Naive thymus-derived CD4-positive, alpha-beta T cell (primary cell): ENCODE measurements at regions not wholly inside any gene's neighbourhood (a gene's known extent, or its start where the extent isn't known, plus 50 kb on each side); places are given as distances from the start of the nearest gene placed in this dataset.

Experiments
- ATAC-seq: fragments of 150-1000 bp; cut with Tn5 transposase; 2 replicates; pipeline ENCODE4 v1.10.0; 2021; ENCODE audit warnings: mild to moderate bottlenecking, moderate library complexity
- CTCF ChIA-PET: fragments of 350-600 bp; sonication (Branson Sonifier 250); formaldehyde crosslinking; loops from one replicate; lab custom pipeline; 2021; ENCODE audit warnings: antibody characterized with exemption; lab: Charles Lee
- POLR2A ChIA-PET: fragments of 350-600 bp; sonication (Branson Sonifier 250); formaldehyde crosslinking; loops from one replicate; lab custom pipeline; 2021; ENCODE audit warnings: antibody characterized with exemption, inconsistent platforms; lab: Charles Lee
- DNase-seq, 9 donors: peaks; one replicate each; pipeline versions ENCODE4 v3.0.0 to v3.0.0-alpha.2; 2020 to 2022; ENCODE audit warnings: mixed read lengths in 1 of 9
- H3K27ac ChIP-seq: one replicate; pipeline ENCODE4 v1.7.0; 2013; ENCODE audit warnings: mild to moderate bottlenecking, low read depth, low read length, moderate library complexity
- H3K27me3 ChIP-seq, 2 donors: one replicate each; pipeline ENCODE4 v1.7.0; 2013; ENCODE audit warnings: low read length in 2 of 2, mild to moderate bottlenecking in 2 of 2, moderate library complexity in 2 of 2; ENCODE audit not compliant: control insufficient read depth in 2 of 2, insufficient read depth in 2 of 2
- H3K36me3 ChIP-seq, 3 experiments: 1 replicate in 2 of 3; 2 replicates in 1 of 3; pipeline ENCODE4 v1.7.0; 2013; ENCODE audit warnings: low read length in 3 of 3, mild to moderate bottlenecking in 3 of 3, moderate library complexity in 1 of 3; ENCODE audit not compliant: insufficient read depth in 3 of 3, control insufficient read depth in 2 of 3
- H3K4me1 ChIP-seq, 2 donors: one replicate each; pipeline ENCODE4 v1.7.0; 2013; ENCODE audit warnings: low read length in 2 of 2, mild to moderate bottlenecking in 2 of 2, moderate library complexity in 1 of 2; ENCODE audit not compliant: control insufficient read depth in 2 of 2, insufficient read depth in 2 of 2
- H3K4me3 ChIP-seq: 2 replicates; pipeline ENCODE4 v1.7.0; 2013; ENCODE audit warnings: mild to moderate bottlenecking, low read length
- H3K9me3 ChIP-seq, 3 experiments: 1 replicate in 2 of 3; 2 replicates in 1 of 3; pipeline ENCODE4 v1.7.0; 2013; ENCODE audit warnings: low read length in 3 of 3; ENCODE audit not compliant: control insufficient read depth in 2 of 3
- H3K27ac Mint-ChIP-seq, 9 donors: one replicate each; pipeline ENCODE4 v1.8.0; 2020 to 2022; ENCODE audit warnings: mixed read lengths in 9 of 9, mild to moderate bottlenecking in 8 of 9, moderate library complexity in 5 of 9, inconsistent platforms in 2 of 9
- H3K27me3 Mint-ChIP-seq, 5 donors: one replicate each; pipeline ENCODE4 v1.8.0; 2021 to 2022; ENCODE audit warnings: mixed read lengths in 5 of 5, mild to moderate bottlenecking in 1 of 5
- H3K36me3 Mint-ChIP-seq, 5 donors: one replicate each; pipeline ENCODE4 v1.8.0; 2020 to 2022; ENCODE audit warnings: mixed read lengths in 5 of 5, mild to moderate bottlenecking in 3 of 5, inconsistent platforms in 1 of 5
- H3K4me1 Mint-ChIP-seq, 7 donors: one replicate each; pipeline ENCODE4 v1.8.0; 2020 to 2022; ENCODE audit warnings: mixed read lengths in 7 of 7, mild to moderate bottlenecking in 3 of 7, inconsistent platforms in 1 of 7
- H3K4me3 Mint-ChIP-seq, 10 donors: one replicate each; pipeline ENCODE4 v1.8.0; 2020 to 2022; ENCODE audit warnings: mild to moderate bottlenecking in 10 of 10, mixed read lengths in 10 of 10, moderate library complexity in 6 of 10, inconsistent platforms in 2 of 10
- H3K9me3 Mint-ChIP-seq, 11 donors: one replicate each; pipeline ENCODE4 v1.8.0; 2020 to 2022; ENCODE audit warnings: mixed read lengths in 11 of 11, mild to moderate bottlenecking in 4 of 11, inconsistent platforms in 1 of 11, moderate library complexity in 1 of 11
- intact Hi-C, 2 donors: fragments of 100-400 bp; cut with micrococcal nuclease; formaldehyde crosslinking; loops; one replicate each; pipeline ENCODE4 v1.15.1; 2023

- CTCF ChIA-PET: no interaction called here
- H3K27me3 Mint-ChIP-seq: peaks cover 0 to 24% (median 7%) of the 10 kb centered on the region in 5 donors
- DNase-seq (no peak), ATAC-seq (no peak)
- Histone ChIP-seq H3K36me3 (no peaks in the 10 kb centered on the region), H3K4me1 (no peaks in the 10 kb centered on the region), H3K9me3 (no peaks in the 10 kb centered on the region), H3K27me3 (no peaks in the 10 kb centered on the region), H3K4me3 (no peak overlapping the region), H3K27ac (no peak overlapping the region)
- no peak overlapping the region for H3K4me3 Mint-ChIP-seq
- intact Hi-C loops: no loop called here
- no peaks in the 10 kb centered on the region for H3K36me3 Mint-ChIP-seq
- no peak overlapping the region for H3K27ac Mint-ChIP-seq
- peaks cover 0 to 1% (median 0%) of the 10 kb centered on the region in 7 donors for H3K4me1 Mint-ChIP-seq
- H3K9me3 Mint-ChIP-seq: peaks cover 0 to 3% (median 0%) of the 10 kb centered on the region in 11 donors
- POLR2A ChIA-PET: no interaction called here
Measured at GRCh38 chr7:91352091-91352490, 87.9 kb downstream of the FZD1 start.

GRCh38 chr7:91353848-91354247 is 89.6 kb downstream of the FZD1 start:
- ATAC-seq (no peak), DNase-seq (no peak)
- peaks cover 0 to 23% (median 8%) of the 10 kb centered on the region in 5 donors for H3K27me3 Mint-ChIP-seq
- H3K9me3 ChIP-seq: no peaks in the 10 kb centered on the region
- no peak overlapping the region for H3K4me3 ChIP-seq
- ChIA-PET CTCF (no interaction called here), POLR2A (no interaction called here)
- H3K4me1 Mint-ChIP-seq: no peaks in the 10 kb centered on the region
- H3K9me3 Mint-ChIP-seq: peaks cover 0 to 2% (median 0%) of the 10 kb centered on the region in 11 donors
- no peaks in the 10 kb centered on the region for H3K36me3 ChIP-seq
- intact Hi-C loops: no loop called here
- H3K27ac ChIP-seq: no peak overlapping the region
- no peaks in the 10 kb centered on the region for H3K27me3 ChIP-seq
- H3K4me3 Mint-ChIP-seq: no peak overlapping the region
- H3K36me3 Mint-ChIP-seq: no peaks in the 10 kb centered on the region
- H3K27ac Mint-ChIP-seq: no peak overlapping the region
- no peaks in the 10 kb centered on the region for H3K4me1 ChIP-seq

- Mint-ChIP-seq H3K9me3 (peaks cover 0 to 2% (median 0%) of the 10 kb centered on the region in 11 donors), H3K4me3 (no peak overlapping the region), H3K36me3 (no peaks in the 10 kb centered on the region), H3K27me3 (peaks cover 0 to 17% (median 10%) of the 10 kb centered on the region in 5 donors), H3K27ac (no peak overlapping the region), H3K4me1 (no peaks in the 10 kb centered on the region)
- H3K36me3 ChIP-seq: no peaks in the 10 kb centered on the region
- intact Hi-C loops: no loop called here
- H3K9me3 ChIP-seq: no peaks in the 10 kb centered on the region
- ATAC-seq (no peak), DNase-seq (no peak)
- no peak overlapping the region for H3K27ac ChIP-seq
- H3K4me3 ChIP-seq: no peak overlapping the region
- no peaks in the 10 kb centered on the region for H3K27me3 ChIP-seq
- POLR2A ChIA-PET: no interaction called here
- CTCF ChIA-PET: no interaction called here
- no peaks in the 10 kb centered on the region for H3K4me1 ChIP-seq
Measured at GRCh38 chr7:91355695-91356435, 91.6 kb downstream of the FZD1 start.

- intact Hi-C loops: no loop called here
- H3K27me3 Mint-ChIP-seq: peaks cover 0 to 20% (median 16%) of the 10 kb centered on the region in 5 donors
- Histone ChIP-seq H3K27ac (no peak overlapping the region), H3K9me3 (no peaks in the 10 kb centered on the region), H3K4me3 (no peak overlapping the region), H3K36me3 (no peaks in the 10 kb centered on the region), H3K27me3 (no peaks in the 10 kb centered on the region), H3K4me1 (no peaks in the 10 kb centered on the region)
- no peak overlapping the region for H3K27ac Mint-ChIP-seq
- H3K4me3 Mint-ChIP-seq: no peak overlapping the region
- ChIA-PET CTCF (no interaction called here), POLR2A (no interaction called here)
- no peak for DNase-seq
- no peaks in the 10 kb centered on the region for H3K4me1 Mint-ChIP-seq
- H3K36me3 Mint-ChIP-seq: no peaks in the 10 kb centered on the region
- peaks cover 0 to 2% (median 0%) of the 10 kb centered on the region in 11 donors for H3K9me3 Mint-ChIP-seq
- no peak for ATAC-seq
Measured at GRCh38 chr7:91356915-91357314, 92.7 kb downstream of the FZD1 start.

- H3K27ac Mint-ChIP-seq: no peak overlapping the region
- Histone ChIP-seq H3K27me3 (no peaks in the 10 kb centered on the region), H3K4me3 (no peak overlapping the region), H3K9me3 (no peaks in the 10 kb centered on the region), H3K36me3 (no peaks in the 10 kb centered on the region), H3K27ac (no peak overlapping the region), H3K4me1 (no peaks in the 10 kb centered on the region)
- no peak for DNase-seq
- POLR2A ChIA-PET: no interaction called here
- H3K4me1 Mint-ChIP-seq: no peaks in the 10 kb centered on the region
- H3K4me3 Mint-ChIP-seq: no peak overlapping the region
- intact Hi-C loops: no loop called here
- peaks cover 0 to 2% (median 0%) of the 10 kb centered on the region in 11 donors for H3K9me3 Mint-ChIP-seq
- H3K27me3 Mint-ChIP-seq: peaks cover 0 to 23% (median 16%) of the 10 kb centered on the region in 5 donors
- CTCF ChIA-PET: no interaction called here
- no peaks in the 10 kb centered on the region for H3K36me3 Mint-ChIP-seq
- ATAC-seq: no peak
Measured at GRCh38 chr7:91357379-91357778, 93.1 kb downstream of the FZD1 start.

GRCh38 chr7:91357901-91358300 is 93.7 kb downstream of the FZD1 start:
- no peaks in the 10 kb centered on the region for H3K36me3 Mint-ChIP-seq
- intact Hi-C loops: no loop called here
- DNase-seq: no peak

GRCh38 chr7:91358303-91358702 is 94.1 kb downstream of the FZD1 start:
- ATAC-seq (no peak), DNase-seq (no peak)
- H3K27ac Mint-ChIP-seq: no peak overlapping the region
- intact Hi-C loops: no loop called here
- H3K4me3 ChIP-seq: no peak overlapping the region
- H3K27ac ChIP-seq: no peak overlapping the region
- no peaks in the 10 kb centered on the region for H3K36me3 Mint-ChIP-seq
- peaks cover 0 to 28% (median 16%) of the 10 kb centered on the region in 5 donors for H3K27me3 Mint-ChIP-seq
- H3K9me3 Mint-ChIP-seq: peaks cover 0 to 2% (median 0%) of the 10 kb centered on the region in 11 donors
- H3K4me3 Mint-ChIP-seq: no peak overlapping the region
- H3K4me1 Mint-ChIP-seq: no peaks in the 10 kb centered on the region
- H3K36me3 ChIP-seq: no peaks in the 10 kb centered on the region
- POLR2A ChIA-PET: no interaction called here
- no peaks in the 10 kb centered on the region for H3K9me3 ChIP-seq
- no peaks in the 10 kb centered on the region for H3K4me1 ChIP-seq
- no peaks in the 10 kb centered on the region for H3K27me3 ChIP-seq
- CTCF ChIA-PET: no interaction called here

More at GRCh38 chr7:91357901-91358300, 93.7 kb downstream of the FZD1 start:
- no peak for ATAC-seq
- H3K27me3 ChIP-seq: no peaks in the 10 kb centered on the region
- Mint-ChIP-seq H3K9me3 (peaks cover 0 to 2% (median 0%) of the 10 kb centered on the region in 11 donors), H3K4me1 (no peaks in the 10 kb centered on the region), H3K27ac (no peak overlapping the region), H3K27me3 (peaks cover 0 to 24% (median 16%) of the 10 kb centered on the region in 5 donors), H3K4me3 (no peak overlapping the region)
- H3K4me3 ChIP-seq: no peak overlapping the region
- H3K36me3 ChIP-seq: no peaks in the 10 kb centered on the region
- POLR2A ChIA-PET: no interaction called here
- H3K9me3 ChIP-seq: no peaks in the 10 kb centered on the region
- no peak overlapping the region for H3K27ac ChIP-seq
- no peaks in the 10 kb centered on the region for H3K4me1 ChIP-seq
- CTCF ChIA-PET: no interaction called here
